ENCODE measurements at regions not wholly inside any gene's neighbourhood (a gene's known extent, or its start where the extent isn't known, plus 50 kb on each side); places are given as distances from the start of the nearest gene placed in this dataset.

DNA sequence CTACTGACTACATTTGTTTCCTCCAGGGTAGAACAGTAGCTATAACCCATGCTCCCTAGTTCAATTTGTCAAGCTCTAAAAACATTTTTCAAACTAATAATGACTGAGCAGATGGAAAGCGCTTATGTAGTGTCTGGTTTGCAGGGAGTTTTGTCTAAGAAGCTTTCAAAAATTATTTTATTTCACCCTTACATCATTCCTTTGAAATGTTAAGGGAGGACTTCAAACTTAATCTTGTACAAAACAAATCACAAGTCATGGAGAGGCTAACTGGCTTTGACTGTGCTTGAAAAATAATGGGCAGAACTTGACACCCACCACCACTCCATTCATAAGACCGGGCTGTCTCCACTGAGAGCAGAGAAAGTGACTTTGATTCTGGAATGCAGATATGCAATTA is 153.4 kb upstream of the QRFPR start:
- Histone ChIP-seq H3K27me3 (ENCODE audit: control insufficient read depth in 1 of 2, insufficient read depth in 2 of 2, low read length in 2 of 2) (no peaks in the 10 kb centered on the region), H3K27ac (ENCODE audit: low read depth in 1 of 2, low read length in 2 of 2) (no peak overlapping the region), H3K4me1 (ENCODE audit: insufficient read depth, low read length) (no peaks in the 10 kb centered on the region), H3K36me3 (ENCODE audit: insufficient read depth, low read length) (no peaks in the 10 kb centered on the region), H3K4me3 (ENCODE audit: low read length) (no peak overlapping the region), H3K9me3 (ENCODE audit: control insufficient read depth in 1 of 2, insufficient read depth in 1 of 2, low read length in 2 of 2) (no peaks in the 10 kb centered on the region)
- H3K4me1 Mint-ChIP-seq (ENCODE audit: low read depth), result no peaks in the 10 kb centered on the region
- TF ChIP-seq, protein P1, sequence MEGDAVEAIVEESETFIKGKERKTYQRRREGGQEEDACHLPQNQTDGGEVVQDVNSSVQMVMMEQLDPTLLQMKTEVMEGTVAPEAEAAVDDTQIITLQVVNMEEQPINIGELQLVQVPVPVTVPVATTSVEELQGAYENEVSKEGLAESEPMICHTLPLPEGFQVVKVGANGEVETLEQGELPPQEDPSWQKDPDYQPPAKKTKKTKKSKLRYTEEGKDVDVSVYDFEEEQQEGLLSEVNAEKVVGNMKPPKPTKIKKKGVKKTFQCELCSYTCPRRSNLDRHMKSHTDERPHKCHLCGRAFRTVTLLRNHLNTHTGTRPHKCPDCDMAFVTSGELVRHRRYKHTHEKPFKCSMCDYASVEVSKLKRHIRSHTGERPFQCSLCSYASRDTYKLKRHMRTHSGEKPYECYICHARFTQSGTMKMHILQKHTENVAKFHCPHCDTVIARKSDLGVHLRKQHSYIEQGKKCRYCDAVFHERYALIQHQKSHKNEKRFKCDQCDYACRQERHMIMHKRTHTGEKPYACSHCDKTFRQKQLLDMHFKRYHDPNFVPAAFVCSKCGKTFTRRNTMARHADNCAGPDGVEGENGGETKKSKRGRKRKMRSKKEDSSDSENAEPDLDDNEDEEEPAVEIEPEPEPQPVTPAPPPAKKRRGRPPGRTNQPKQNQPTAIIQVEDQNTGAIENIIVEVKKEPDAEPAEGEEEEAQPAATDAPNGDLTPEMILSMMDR (IDR thresholded peaks at IDR 0.05), result no peak
- peaks cover 40% of the 10 kb centered on the region for H3K27me3 Mint-ChIP-seq
- CTCF ChIA-PET, result interaction anchor here (0.5 kb wide), 1 partner anchor 1542 kb away, joined by 3 read pairs; no protein-coding TSS in a partner anchor
- no peaks in the 10 kb centered on the region for H3K36me3 Mint-ChIP-seq (ENCODE audit: low read depth)
- no peaks in the 10 kb centered on the region for H3K9me3 Mint-ChIP-seq
- no peak overlapping the region for H3K4me3 Mint-ChIP-seq
- no peak for DNase-seq
- intact Hi-C loops (cut with DNase I, micrococcal nuclease), result no loop called here
- ATAC-seq (ENCODE audit: poor library complexity), result no peak
- H3K27ac Mint-ChIP-seq, result no peak overlapping the region
- POLR2A ChIA-PET, result no interaction called here

DNA sequence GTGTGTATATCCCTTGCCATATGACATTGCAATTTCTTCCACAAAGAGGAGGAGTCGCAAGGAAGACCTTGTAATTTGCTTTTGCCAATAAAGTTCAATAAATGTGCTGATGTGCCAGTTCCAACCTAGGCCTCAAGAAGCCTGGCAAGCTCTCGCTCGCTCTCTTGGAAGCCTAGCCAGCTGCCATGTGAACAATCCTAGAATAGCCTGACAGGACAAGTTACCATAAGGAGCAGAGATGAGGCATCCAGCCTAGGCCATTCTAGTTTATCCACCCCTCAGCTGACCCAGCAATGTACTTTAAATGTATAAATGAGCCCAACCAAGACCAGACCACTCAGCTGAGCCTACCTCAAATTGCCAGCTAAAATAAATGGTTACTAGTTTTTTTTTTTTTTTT is 145.7 kb upstream of the QRFPR start:
- intact Hi-C loops (cut with DNase I, micrococcal nuclease), result no loop called here
- Mint-ChIP-seq H3K4me3 (no peak overlapping the region), H3K27me3 (peaks cover 48% of the 10 kb centered on the region), H3K9me3 (no peaks in the 10 kb centered on the region), H3K27ac (no peak overlapping the region), H3K36me3 (ENCODE audit: low read depth) (no peaks in the 10 kb centered on the region), H3K4me1 (ENCODE audit: low read depth) (no peaks in the 10 kb centered on the region)
- H3K36me3 ChIP-seq (ENCODE audit: insufficient read depth, low read length), result no peaks in the 10 kb centered on the region
- TF ChIP-seq, protein P1 (IDR thresholded peaks at IDR 0.05), result no peak
- no peaks in the 10 kb centered on the region for H3K4me1 ChIP-seq (ENCODE audit: insufficient read depth, low read length)
- POLR2A ChIA-PET, result no interaction called here
- no peak overlapping the region for H3K4me3 ChIP-seq (ENCODE audit: low read length)
- CTCF ChIA-PET, result no interaction called here
- no peak overlapping the region for H3K27ac ChIP-seq (ENCODE audit: low read depth in 1 of 2, low read length in 2 of 2)
- no peaks in the 10 kb centered on the region for H3K9me3 ChIP-seq (ENCODE audit: control insufficient read depth in 1 of 2, insufficient read depth in 1 of 2, low read length in 2 of 2)
- DNase-seq (no peak), ATAC-seq (ENCODE audit: poor library complexity) (no peak)
- H3K27me3 ChIP-seq (ENCODE audit: control insufficient read depth in 1 of 2, insufficient read depth in 2 of 2, low read length in 2 of 2), result no peaks in the 10 kb centered on the region

- no peaks in the 10 kb centered on the region for H3K36me3 ChIP-seq (ENCODE audit: insufficient read depth, low read length)
- Mint-ChIP-seq H3K27me3 (peaks cover 26% of the 10 kb centered on the region), H3K4me3 (no peak overlapping the region), H3K9me3 (peaks cover 2% of the 10 kb centered on the region), H3K4me1 (ENCODE audit: low read depth) (no peaks in the 10 kb centered on the region), H3K27ac (no peak overlapping the region), H3K36me3 (ENCODE audit: low read depth) (no peaks in the 10 kb centered on the region)
- ChIA-PET POLR2A (no interaction called here), CTCF (no interaction called here)
- ATAC-seq (ENCODE audit: poor library complexity) (no peak), DNase-seq (no peak)
- intact Hi-C loops (cut with DNase I, micrococcal nuclease), result no loop called here
- TF ChIP-seq, protein P1 (IDR thresholded peaks at IDR 0.05), result no peak
- no peaks in the 10 kb centered on the region for H3K4me1 ChIP-seq (ENCODE audit: insufficient read depth, low read length)
- H3K9me3 ChIP-seq (ENCODE audit: control insufficient read depth in 1 of 2, insufficient read depth in 1 of 2, low read length in 2 of 2), result no peaks in the 10 kb centered on the region
- no peak overlapping the region for H3K4me3 ChIP-seq (ENCODE audit: low read length)
- no peak overlapping the region for H3K27ac ChIP-seq (ENCODE audit: low read depth in 1 of 2, low read length in 2 of 2)
- peaks cover 0 to 3% of the 10 kb centered on the region in 2 experiments for H3K27me3 ChIP-seq (ENCODE audit: control insufficient read depth in 1 of 2, insufficient read depth in 2 of 2, low read length in 2 of 2)
These were observed 138.5 kb upstream of the QRFPR start for GRCh38 chr4:121519236-121519838.
